Upper lobe of left lung (tissue), 6 donors: ENCODE measurements at regions not wholly inside any gene's neighbourhood (a gene's known extent, or its start where the extent isn't known, plus 50 kb on each side); places are given as distances from the start of the nearest gene placed in this dataset.

Experiments
- ATAC-seq, 2 donors: fragments of 200-7000 bp; cut with Tn5 transposase; one replicate each; pipeline ENCODE4 v1.9.1; 2022; ENCODE audit warnings: mild to moderate bottlenecking in 2 of 2, moderate library complexity in 2 of 2; ENCODE audit not compliant: low FRiP score in 2 of 2
- DNase-seq, 2 donors: peaks; one replicate each; pipeline ENCODE4 v3.0.0-alpha.2; 2019 to 2020
- H3K27ac ChIP-seq, 4 donors: fragments of 200-600 bp; sonication (generic); one replicate each; pipeline ENCODE4 v1.5.1; 2016 to 2019
- H3K27me3 ChIP-seq, 4 donors: fragments of 200-600 bp; sonication (generic); one replicate each; pipeline ENCODE4 v1.5.1; 2017 to 2019
- H3K36me3 ChIP-seq, 4 donors: fragments of 200-600 bp; sonication (generic); one replicate each; pipeline ENCODE4 v1.5.1; 2016 to 2019
- H3K4me1 ChIP-seq, 4 donors: fragments of 200-600 bp; sonication (generic); one replicate each; pipeline ENCODE4 v1.5.1; 2018 to 2019
- H3K4me3 ChIP-seq, 4 donors: fragments of 200-600 bp; sonication (generic); one replicate each; pipeline ENCODE4 v1.5.1; 2017 to 2019; ENCODE audit warnings: mild to moderate bottlenecking in 2 of 4, moderate library complexity in 1 of 4
- H3K9me3 ChIP-seq, 4 donors: fragments of 200-600 bp; sonication (generic); one replicate each; pipeline ENCODE4 v1.5.1; 2018 to 2019
- CTCF ChIP-seq, 6 experiments: fragments of 450-650 bp in 4 of 6; fragments of 200-600 bp in 2 of 6; sonication (generic) in 2 of 6; IDR thresholded peaks; one replicate each; pipeline ENCODE4 v1.5.1; 2016 to 2019; ENCODE audit warnings: antibody characterized with exemption in 6 of 6
- EP300 ChIP-seq, 4 donors: sonication (generic); formaldehyde crosslinking; IDR thresholded peaks; one replicate each; pipeline ENCODE4 v1.5.1; 2017; ENCODE audit warnings: antibody characterized with exemption in 4 of 4, control low read depth in 2 of 4
- POLR2A ChIP-seq, 4 donors: fragments of 450-650 bp; IDR thresholded peaks; one replicate each; pipeline ENCODE4 v1.5.1; 2016 to 2017; ENCODE audit warnings: antibody characterized with exemption in 4 of 4, mild to moderate bottlenecking in 2 of 4
- POLR2AphosphoS5 ChIP-seq, 2 donors: sonication (generic); formaldehyde crosslinking; IDR thresholded peaks; one replicate each; pipeline ENCODE4 v1.5.1; 2017; ENCODE audit warnings: antibody characterized with exemption in 2 of 2
- WGBS, 2 donors: methylation state at CpG; one replicate each; pipeline ENCODE4 v1.1.5; 2017 to 2018; 5-methylcytosine and 5-hydroxymethylcytosine counted together
- donor health status: DM: no; HTN: no; CAD: no; lungs with moderate emphysema.
- donor health status: DM: no; HTN: yes; CAD: no; lungs with severe emphysema.

DNA sequence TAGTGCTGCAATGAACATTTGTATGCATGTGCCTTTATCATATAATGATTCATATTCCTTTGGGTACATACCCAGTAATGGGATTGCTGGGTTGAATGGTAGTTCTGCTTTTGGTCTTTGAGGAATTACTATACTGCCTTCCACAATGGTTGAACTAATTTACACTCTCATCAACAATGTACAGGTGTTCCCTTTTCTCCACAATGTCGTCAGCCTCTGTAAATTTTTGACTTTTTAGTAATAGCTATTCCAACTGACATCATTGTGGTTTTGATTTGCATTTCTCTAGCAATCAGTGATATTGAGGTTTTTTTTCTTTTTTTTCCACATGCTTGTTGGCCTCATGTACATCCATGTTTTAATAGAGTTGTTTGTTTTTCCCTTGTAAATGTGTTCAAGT is 2473.5 kb downstream of the PCDH9 start:
- Histone ChIP-seq H3K4me3 (no peak overlapping the region), H3K36me3 (no peaks in the 10 kb centered on the region), H3K27me3 (no peaks in the 10 kb centered on the region), H3K27ac (no peak overlapping the region), H3K4me1 (no peaks in the 10 kb centered on the region), H3K9me3 (no peaks in the 10 kb centered on the region)
- ATAC-seq = no peak
- WGBS, 2 donors = 82 to 89% methylated on average over 1 of the region's 1 CpG
- TF ChIP-seq EP300 (IDR thresholded peaks at IDR 0.05) (no peak), CTCF (IDR thresholded peaks at IDR 0.05) (no peak), POLR2AphosphoS5 (IDR thresholded peaks at IDR 0.05) (no peak), POLR2A (IDR thresholded peaks at IDR 0.05) (no peak)
- DNase-seq = no peak

DNA sequence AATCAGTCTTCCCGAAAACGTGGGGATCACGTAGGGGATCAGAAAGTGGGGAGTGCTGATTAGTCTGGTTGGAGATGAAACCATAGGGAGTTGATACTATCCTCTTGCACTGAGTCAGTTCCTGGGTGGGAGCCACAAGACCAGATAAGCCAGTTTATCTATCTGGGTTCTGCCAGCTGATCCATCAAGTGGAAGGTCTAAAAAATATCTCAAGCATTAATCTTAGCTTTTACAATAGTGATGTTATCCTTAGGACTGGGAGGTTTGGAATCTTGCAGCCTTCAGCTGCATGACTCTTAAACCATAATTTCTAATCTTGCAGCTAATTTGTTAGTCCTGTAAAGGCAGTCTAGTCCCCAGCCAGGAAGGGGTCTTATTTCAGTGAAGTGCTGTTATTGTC is 2474.2 kb downstream of the PCDH9 start:
- DNase-seq (no peak), ATAC-seq (no peak)
- Histone ChIP-seq H3K4me3 (no peak overlapping the region), H3K27me3 (no peaks in the 10 kb centered on the region), H3K9me3 (no peaks in the 10 kb centered on the region), H3K4me1 (no peaks in the 10 kb centered on the region), H3K27ac (no peak overlapping the region), H3K36me3 (no peaks in the 10 kb centered on the region)
- 72 to 85% methylated on average over 3 of the region's 3 CpGs for WGBS, 2 donors
- TF ChIP-seq POLR2A (IDR thresholded peaks at IDR 0.05) = no peak
- TF ChIP-seq POLR2AphosphoS5 (IDR thresholded peaks at IDR 0.05) = no peak
- no peak for TF ChIP-seq CTCF (IDR thresholded peaks at IDR 0.05)
- TF ChIP-seq EP300 (IDR thresholded peaks at IDR 0.05) = no peak

DNA sequence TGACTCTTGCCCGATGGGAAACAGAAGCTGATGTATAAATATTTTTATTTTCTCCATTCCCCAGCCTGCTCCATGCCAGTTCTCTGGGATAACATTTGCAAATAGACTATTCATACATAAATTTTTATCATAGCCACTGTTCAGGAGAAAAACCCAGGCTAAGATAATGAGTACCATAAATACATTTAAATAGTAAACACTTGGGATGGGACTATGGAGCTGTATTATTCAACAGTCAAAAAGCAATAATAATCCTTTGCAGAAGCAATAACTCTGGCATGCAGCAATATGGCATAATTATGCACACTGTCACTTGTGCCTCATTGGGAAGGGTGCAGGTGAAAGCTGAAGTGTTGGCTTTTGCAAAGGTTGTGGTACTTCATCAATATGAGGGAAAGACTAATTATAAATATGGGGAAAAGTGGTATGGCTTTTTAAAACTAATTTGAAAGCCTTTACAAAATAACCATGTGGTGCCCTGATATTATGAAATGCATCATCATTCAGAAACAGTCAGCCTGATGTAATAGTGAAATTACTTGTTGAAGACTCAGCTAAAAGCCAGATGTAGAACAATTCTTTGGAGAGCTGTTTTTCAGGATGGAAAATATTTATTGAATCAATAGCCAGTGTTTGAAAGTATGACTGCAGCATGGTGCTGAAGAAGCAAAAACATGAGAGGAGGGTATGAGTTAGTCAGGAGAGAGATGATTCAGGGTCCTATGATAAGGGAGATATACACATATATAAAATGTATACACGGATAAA is 2476.7 kb downstream of the PCDH9 start:
- no peaks in the 10 kb centered on the region for H3K9me3 ChIP-seq
- ATAC-seq = no peak
- H3K27ac ChIP-seq = no peak overlapping the region
- DNase-seq = no peak
- no peaks in the 10 kb centered on the region for H3K36me3 ChIP-seq
- H3K4me3 ChIP-seq = no peak overlapping the region
- WGBS, 2 donors = 68 to 75% methylated on average over 2 of the region's 2 CpGs
- H3K4me1 ChIP-seq = no peaks in the 10 kb centered on the region
- H3K27me3 ChIP-seq = no peaks in the 10 kb centered on the region
- TF ChIP-seq POLR2A (IDR thresholded peaks at IDR 0.05) = no peak
- no peak for TF ChIP-seq POLR2AphosphoS5 (IDR thresholded peaks at IDR 0.05)
- no peak for TF ChIP-seq EP300 (IDR thresholded peaks at IDR 0.05)
- TF ChIP-seq CTCF (IDR thresholded peaks at IDR 0.05) = no peak

DNA sequence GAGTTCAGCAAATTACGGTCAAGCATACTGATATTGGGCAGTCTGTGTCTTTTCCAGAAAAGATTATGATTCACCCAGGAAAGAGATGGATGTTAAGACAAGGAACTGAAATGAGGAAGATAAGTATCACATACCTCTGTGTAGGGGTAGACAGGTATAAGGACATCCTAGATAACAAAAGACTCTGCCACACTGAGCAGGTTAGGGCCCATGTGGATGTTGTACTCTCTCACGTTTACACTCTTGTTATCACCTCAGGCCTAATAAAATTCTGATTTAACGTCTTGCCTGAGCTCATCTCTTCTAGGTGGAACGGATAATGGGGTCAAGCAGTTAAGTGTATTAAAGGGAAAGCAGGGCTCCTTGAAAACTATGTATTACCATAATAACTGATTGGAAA is 2480.8 kb downstream of the PCDH9 start:
- ATAC-seq (no peak), DNase-seq (no peak)
- Histone ChIP-seq H3K9me3 (no peaks in the 10 kb centered on the region), H3K27me3 (no peaks in the 10 kb centered on the region), H3K27ac (no peak overlapping the region), H3K4me1 (no peaks in the 10 kb centered on the region), H3K4me3 (no peak overlapping the region), H3K36me3 (no peaks in the 10 kb centered on the region)
- WGBS, 2 donors = 75 to 79% methylated on average over 4 of the region's 4 CpGs
- TF ChIP-seq EP300 (IDR thresholded peaks at IDR 0.05) (no peak), POLR2AphosphoS5 (IDR thresholded peaks at IDR 0.05) (no peak), POLR2A (IDR thresholded peaks at IDR 0.05) (no peak), CTCF (IDR thresholded peaks at IDR 0.05) (no peak)

GRCh38 chr13:64746845-64747244 is 2483.3 kb downstream of the PCDH9 start:
- DNase-seq (no peak), ATAC-seq (no peak)
- TF ChIP-seq POLR2A (IDR thresholded peaks at IDR 0.05) (no peak), POLR2AphosphoS5 (IDR thresholded peaks at IDR 0.05) (no peak), EP300 (IDR thresholded peaks at IDR 0.05) (no peak), CTCF (IDR thresholded peaks at IDR 0.05) (no peak)
- Histone ChIP-seq H3K36me3 (no peaks in the 10 kb centered on the region), H3K27me3 (no peaks in the 10 kb centered on the region), H3K9me3 (no peaks in the 10 kb centered on the region), H3K27ac (no peak overlapping the region), H3K4me1 (no peaks in the 10 kb centered on the region), H3K4me3 (no peak overlapping the region)
- 88 to 93% methylated on average over 2 of the region's 2 CpGs for WGBS, 2 donors
